Ishikawa (cell line): ENCODE measurements at regions not wholly inside any gene's neighbourhood (a gene's known extent, or its start where the extent isn't known, plus 50 kb on each side); places are given as distances from the start of the nearest gene placed in this dataset.

Source experiments
- CEBPB ChIP-seq: IDR thresholded peaks from 2 replicates; pipeline ENCODE4 v1.6.1; 2012
- MAX ChIP-seq: IDR thresholded peaks from 2 replicates; pipeline ENCODE4 v1.6.1; 2012
- REST ChIP-seq: IDR thresholded peaks from 2 replicates; pipeline ENCODE4 v1.6.1; 2012; ENCODE audit warnings: low read depth, mild to moderate bottlenecking
- TAF1 ChIP-seq: IDR thresholded peaks from 2 replicates; pipeline ENCODE4 v1.6.1; 2012; ENCODE audit warnings: low read depth, mild to moderate bottlenecking
- TEAD4 ChIP-seq: IDR thresholded peaks from 2 replicates; pipeline ENCODE4 v1.6.1; 2012
- YY1 ChIP-seq: IDR thresholded peaks from 2 replicates; pipeline ENCODE4 v1.6.1; 2012; ENCODE audit warnings: low read depth

GRCh38 chr13:40342901-40343300 lies 323.5 kb downstream of the FOXO1 start:
- TF ChIP-seq MAX (no peak), TEAD4 (no peak), YY1 (no peak), TAF1 (no peak), CEBPB (no peak), REST (no peak)
